Activated T-cell treated with anti-CD3 and anti-CD28 coated beads, Interleukin-2, amount 50 U/mL, for 4 hours (primary cell): ENCODE measurements at regions not wholly inside any gene's neighbourhood (a gene's known extent, or its start where the extent isn't known, plus 50 kb on each side); places are given as distances from the start of the nearest gene placed in this dataset.

Experiments used
- ATAC-seq, 2 donors: fragments of 200-7000 bp; cut with Tn5 transposase; one replicate each; pipeline ENCODE4 v1.10.0; 2021
- DNase-seq: peaks from one replicate; pipeline ENCODE4 v3.0.0-alpha.2; 2020
- H3K27me3 Mint-ChIP-seq: one replicate; pipeline ENCODE4 v1.8.0; 2021; ENCODE audit warnings: low read depth, mixed read lengths
- H3K36me3 Mint-ChIP-seq: one replicate; pipeline ENCODE4 v1.8.0; 2022; ENCODE audit warnings: mixed read lengths; ENCODE audit not compliant: insufficient read depth
- H3K4me1 Mint-ChIP-seq: one replicate; pipeline ENCODE4 v1.8.0; 2021; ENCODE audit warnings: low read depth, mixed read lengths
- H3K4me3 Mint-ChIP-seq: one replicate; pipeline ENCODE4 v1.8.0; 2021; ENCODE audit warnings: mild to moderate bottlenecking, moderate library complexity, mixed read lengths
- H3K9me3 Mint-ChIP-seq: one replicate; pipeline ENCODE4 v1.8.0; 2021; ENCODE audit warnings: mixed read lengths

DNA sequence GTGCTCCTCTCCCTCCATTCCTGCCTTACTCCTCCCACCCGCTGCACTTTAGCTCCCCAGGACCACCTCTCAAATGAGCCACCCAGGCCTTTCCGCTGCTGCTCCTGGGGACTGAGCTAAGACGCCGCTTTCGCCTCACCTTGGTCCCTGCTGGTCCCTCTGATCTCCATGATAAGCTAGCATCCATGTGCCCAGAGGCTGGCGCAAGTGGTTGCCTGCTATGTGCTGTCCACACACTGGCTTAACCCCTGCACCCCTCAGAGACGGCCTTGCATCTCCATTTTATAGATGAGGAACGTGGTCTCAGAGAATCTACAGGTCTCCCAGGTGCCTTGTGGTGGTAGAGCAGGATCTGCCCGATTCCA lies 160.1 kb upstream of the PMEPA1 start:
- H3K4me1 Mint-ChIP-seq: peaks cover 12% of the 10 kb centered on the region
- H3K36me3 Mint-ChIP-seq: no peaks in the 10 kb centered on the region
- H3K4me3 Mint-ChIP-seq: no peak overlapping the region
- H3K27me3 Mint-ChIP-seq: peaks cover 30% of the 10 kb centered on the region
- no peak for DNase-seq
- H3K9me3 Mint-ChIP-seq: no peaks in the 10 kb centered on the region
- no peak for ATAC-seq

DNA sequence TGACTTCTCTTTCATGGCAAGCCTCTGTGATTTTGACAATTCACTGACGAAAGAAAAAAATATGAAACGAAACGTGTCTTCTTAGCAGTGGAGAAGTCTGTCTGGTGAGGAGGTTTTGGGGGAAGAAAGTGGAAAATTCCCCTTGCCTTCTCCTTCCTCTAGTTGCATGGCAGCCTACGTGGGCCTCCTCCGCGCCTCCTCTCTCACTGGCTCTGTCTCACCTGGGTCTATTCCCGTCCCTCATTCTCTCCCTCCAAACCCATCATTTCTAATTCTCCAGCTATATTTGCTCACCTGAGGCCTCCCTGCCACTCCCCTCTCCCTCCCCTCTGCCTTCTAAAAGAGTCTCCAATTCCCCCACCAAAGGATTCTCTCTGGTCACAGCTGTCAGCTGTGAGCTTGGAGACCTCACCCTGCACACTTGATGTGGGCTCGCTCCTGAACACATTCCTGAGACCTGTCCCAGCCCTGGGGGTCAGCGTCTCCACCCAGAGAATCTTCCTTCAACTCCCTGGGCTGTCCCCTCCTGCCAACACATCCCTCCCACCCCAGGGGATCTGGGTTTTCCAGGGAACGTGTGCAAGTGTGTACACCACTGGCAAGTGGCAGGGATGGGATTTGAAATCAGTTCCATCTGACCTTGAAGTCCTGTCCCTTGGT lies 159.6 kb upstream of the PMEPA1 start:
- H3K4me1 Mint-ChIP-seq: peaks cover 12% of the 10 kb centered on the region
- no peak overlapping the region for H3K4me3 Mint-ChIP-seq
- DNase-seq (no peak), ATAC-seq (no peak)
- no peaks in the 10 kb centered on the region for H3K36me3 Mint-ChIP-seq
- peaks cover 30% of the 10 kb centered on the region for H3K27me3 Mint-ChIP-seq
- no peaks in the 10 kb centered on the region for H3K9me3 Mint-ChIP-seq

DNA sequence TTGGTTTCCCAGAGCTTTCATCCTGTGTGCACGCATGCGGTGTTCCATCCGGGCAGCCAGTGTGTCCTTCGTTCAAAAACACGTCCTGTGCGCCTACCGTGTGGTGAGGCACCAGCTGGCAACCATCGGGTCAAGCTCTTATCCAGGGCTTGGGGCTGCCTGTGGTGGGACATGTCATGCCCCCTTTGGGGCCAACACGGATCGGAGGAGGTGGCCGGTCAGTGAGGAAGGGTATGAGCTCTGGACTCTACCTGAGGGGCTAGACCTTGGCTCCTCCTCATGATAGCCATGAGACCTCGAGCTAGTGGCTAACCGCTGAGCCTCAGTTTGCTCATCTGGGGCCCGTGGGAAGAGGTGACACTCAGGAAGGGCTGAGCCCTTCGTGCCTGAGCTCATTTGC lies 158.5 kb upstream of the PMEPA1 start:
- Mint-ChIP-seq H3K36me3 (no peaks in the 10 kb centered on the region), H3K9me3 (no peaks in the 10 kb centered on the region), H3K4me3 (no peak overlapping the region), H3K27me3 (peaks cover 30% of the 10 kb centered on the region), H3K4me1 (peaks cover 12% of the 10 kb centered on the region)
- no peak for ATAC-seq
- no peak for DNase-seq

DNA sequence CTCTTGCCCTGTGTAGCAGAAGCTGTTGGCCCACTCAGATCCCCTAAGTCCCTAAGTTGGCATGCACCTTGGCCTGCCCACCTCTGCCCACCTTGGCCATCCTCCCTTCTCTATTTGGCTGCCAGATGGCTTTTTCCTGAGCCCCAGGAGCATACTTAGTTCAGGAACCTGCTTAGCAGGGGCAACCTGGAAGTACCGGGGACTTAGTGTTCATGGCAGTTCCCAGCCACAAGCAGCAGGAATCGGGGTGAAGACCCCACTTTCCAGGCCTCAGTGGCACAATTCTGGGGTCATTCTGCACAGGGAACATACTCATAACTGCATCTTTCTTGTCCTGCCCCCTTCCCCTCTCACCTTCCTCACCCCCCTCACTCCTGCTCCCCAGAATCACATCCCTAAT lies 158.0 kb upstream of the PMEPA1 start:
- H3K4me1 Mint-ChIP-seq: peaks cover 12% of the 10 kb centered on the region
- H3K36me3 Mint-ChIP-seq: no peaks in the 10 kb centered on the region
- DNase-seq: no peak
- no peak for ATAC-seq
- H3K9me3 Mint-ChIP-seq: no peaks in the 10 kb centered on the region
- no peak overlapping the region for H3K4me3 Mint-ChIP-seq
- peaks cover 30% of the 10 kb centered on the region for H3K27me3 Mint-ChIP-seq

DNA sequence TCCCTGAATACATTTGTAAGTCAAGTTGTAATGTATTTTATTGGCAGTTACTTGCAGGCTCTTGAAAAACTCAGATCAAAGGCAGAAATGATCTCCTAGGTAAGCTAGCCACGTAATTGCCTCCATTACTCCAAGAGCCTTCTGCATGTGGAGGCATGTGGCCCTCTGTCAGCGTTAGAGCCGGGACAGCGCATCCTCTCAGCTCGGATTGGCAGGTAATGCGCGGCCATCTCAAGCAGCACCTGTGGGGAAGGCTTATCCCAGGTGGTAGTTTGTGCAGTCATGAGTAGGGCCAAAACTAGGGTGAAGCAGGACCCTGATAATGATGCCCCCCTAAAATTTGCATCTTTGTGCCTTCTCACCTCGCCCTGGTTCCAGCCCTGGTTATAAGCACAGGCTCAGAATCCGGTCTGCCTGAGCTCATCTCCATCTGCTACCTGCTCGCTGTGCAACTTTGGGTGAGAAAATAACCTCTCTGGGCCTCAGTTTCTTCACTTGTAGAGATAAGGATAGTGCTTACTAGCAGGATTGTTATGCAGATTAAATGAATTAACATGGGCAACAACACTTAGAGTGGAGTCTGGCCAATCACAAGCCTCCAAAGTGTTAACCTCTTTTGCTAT lies 157.5 kb upstream of the PMEPA1 start:
- peaks cover 12% of the 10 kb centered on the region for H3K4me1 Mint-ChIP-seq
- DNase-seq: no peak

DNA sequence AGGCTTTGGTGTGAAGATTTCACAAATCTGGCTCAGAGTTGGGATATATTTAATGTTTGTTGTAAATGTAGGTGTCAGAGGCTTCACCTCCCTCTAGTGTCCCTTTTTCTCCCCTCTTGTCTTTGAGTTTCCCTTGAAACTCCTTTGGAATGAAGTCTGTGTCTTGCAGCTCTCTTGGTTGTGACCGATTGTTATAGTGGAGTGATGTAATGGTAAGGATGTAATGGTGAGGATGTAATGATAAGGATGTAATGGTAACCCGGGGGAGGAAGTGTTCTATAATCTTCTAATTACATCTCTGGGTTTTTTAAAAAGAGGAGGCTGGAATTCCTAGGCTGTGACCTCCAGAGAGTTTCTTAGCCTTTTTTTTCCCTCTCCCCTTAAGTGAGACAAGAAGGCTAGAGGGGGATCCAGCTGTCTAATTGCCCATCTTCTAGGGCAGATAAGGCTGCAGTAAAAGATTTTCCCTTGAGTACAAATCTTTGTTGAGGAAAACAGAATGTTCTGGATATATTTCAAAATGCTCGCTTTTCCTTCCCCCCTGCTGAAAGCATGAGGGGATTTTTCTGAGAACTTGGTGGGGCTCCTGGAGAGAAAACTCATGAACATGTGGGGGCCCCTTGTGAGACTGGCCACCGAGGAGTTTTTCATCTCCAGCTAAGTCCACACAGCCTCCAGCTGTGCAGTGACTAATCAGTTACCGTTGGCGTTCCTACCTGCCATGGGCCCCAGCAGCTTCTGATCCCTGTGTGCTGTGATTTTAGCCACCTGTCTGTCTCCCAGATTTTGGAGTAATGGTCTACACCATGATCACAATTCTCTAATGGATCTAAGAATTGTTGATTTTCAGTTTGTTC lies 156.7 kb upstream of the PMEPA1 start:
- Mint-ChIP-seq H3K9me3 (no peaks in the 10 kb centered on the region), H3K4me3 (no peak overlapping the region), H3K36me3 (no peaks in the 10 kb centered on the region), H3K27me3 (peaks cover 30% of the 10 kb centered on the region), H3K4me1 (peaks cover 12% of the 10 kb centered on the region)
- DNase-seq: no peak
- ATAC-seq: no peak

More for the DNA sequence above, 157.5 kb upstream of the PMEPA1 start:
- Mint-ChIP-seq H3K36me3 (no peaks in the 10 kb centered on the region), H3K27me3 (peaks cover 30% of the 10 kb centered on the region), H3K9me3 (no peaks in the 10 kb centered on the region), H3K4me3 (no peak overlapping the region)
- no peak for ATAC-seq

DNA sequence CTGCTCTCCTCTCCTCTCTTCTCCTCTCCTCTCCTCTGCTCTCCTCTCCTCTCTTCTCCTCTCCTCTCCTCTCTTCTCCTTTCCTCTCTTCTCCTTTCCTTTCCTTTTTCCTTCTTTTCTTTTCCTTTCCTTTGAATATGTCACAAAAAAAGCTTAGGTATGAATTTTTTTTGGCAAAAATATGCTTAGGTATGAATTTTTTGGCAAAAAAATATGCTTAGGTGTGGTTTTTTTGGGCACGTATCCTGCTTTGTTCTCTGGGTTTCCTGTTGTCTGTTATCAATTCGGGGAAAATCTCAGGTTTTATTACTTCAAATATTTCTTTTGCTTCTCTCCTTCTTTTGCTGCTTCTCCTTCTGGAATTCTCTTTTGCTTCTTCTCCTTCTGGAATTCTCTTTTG lies 155.5 kb upstream of the PMEPA1 start:
- no peak for ATAC-seq
- Mint-ChIP-seq H3K36me3 (no peaks in the 10 kb centered on the region), H3K4me3 (no peak overlapping the region), H3K27me3 (peaks cover 25% of the 10 kb centered on the region), H3K9me3 (no peaks in the 10 kb centered on the region), H3K4me1 (peaks cover 12% of the 10 kb centered on the region)
- no peak for DNase-seq

DNA sequence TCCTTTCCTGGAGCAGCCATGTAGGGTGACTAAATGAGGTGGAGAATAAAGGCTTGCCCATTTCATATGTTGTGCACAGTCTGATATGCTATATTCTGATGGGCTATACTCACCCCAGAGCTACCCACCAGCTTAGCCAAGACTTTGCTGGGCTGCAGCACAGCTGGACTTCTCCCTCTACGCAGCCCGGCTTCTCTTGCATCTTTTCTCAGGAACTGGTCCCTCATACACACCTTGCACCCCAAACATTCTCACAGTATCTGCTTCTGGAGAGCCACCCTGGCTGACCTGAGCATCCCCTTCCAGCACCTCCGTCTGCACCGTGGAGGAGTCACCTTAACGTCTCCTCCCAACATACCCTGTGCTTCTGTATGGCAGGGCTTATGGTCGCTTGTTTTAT lies 150.8 kb upstream of the PMEPA1 start:
- H3K27me3 Mint-ChIP-seq: peaks cover 3% of the 10 kb centered on the region
- ATAC-seq: no peak

DNA sequence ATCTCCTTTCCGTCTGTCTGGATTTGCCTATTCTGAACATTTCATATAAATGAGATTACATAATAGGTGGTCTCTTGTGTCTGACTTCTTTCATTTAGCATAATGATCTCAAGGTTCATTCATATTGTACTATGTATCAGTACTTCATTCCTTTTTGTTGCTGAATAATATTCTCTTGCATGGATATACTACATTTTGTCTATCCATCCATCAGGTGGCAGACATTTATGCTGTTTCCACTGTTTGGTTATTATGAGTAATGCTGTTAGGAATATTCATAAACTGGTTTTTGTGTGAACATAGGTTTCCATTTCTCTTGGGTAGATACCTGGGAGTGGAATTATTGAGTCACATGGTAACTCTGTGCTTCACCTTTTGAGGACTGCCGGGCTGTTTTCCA lies 148.2 kb upstream of the PMEPA1 start:
- Mint-ChIP-seq H3K9me3 (no peaks in the 10 kb centered on the region), H3K27me3 (peaks cover 4% of the 10 kb centered on the region), H3K4me3 (no peak overlapping the region), H3K36me3 (no peaks in the 10 kb centered on the region), H3K4me1 (peaks cover 14% of the 10 kb centered on the region)
- ATAC-seq (no peak), DNase-seq (no peak)

More for the DNA sequence above, 150.8 kb upstream of the PMEPA1 start:
- no peak for DNase-seq
- Mint-ChIP-seq H3K36me3 (no peaks in the 10 kb centered on the region), H3K4me1 (peaks cover 16% of the 10 kb centered on the region), H3K4me3 (no peak overlapping the region), H3K9me3 (no peaks in the 10 kb centered on the region)

DNA sequence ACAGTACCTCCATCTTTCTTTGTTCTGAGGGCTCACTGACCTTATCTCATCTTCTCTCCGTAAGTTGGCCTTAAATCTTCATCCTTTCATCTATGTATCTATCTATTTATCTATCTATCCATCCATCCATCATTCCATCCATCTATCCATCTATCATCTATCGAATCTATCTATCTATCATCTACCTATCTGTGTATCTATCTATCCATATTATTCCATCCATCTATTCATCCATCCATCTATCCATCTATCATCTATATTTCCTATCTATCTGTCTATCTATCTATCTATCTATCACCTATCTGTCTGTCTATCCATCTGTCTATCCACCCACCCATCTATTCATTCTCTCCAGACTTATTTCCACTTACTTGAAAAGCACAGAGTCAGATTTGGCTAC lies 147.3 kb upstream of the PMEPA1 start:
- Mint-ChIP-seq H3K9me3 (no peaks in the 10 kb centered on the region), H3K4me1 (peaks cover 14% of the 10 kb centered on the region), H3K4me3 (no peak overlapping the region), H3K27me3 (peaks cover 4% of the 10 kb centered on the region), H3K36me3 (no peaks in the 10 kb centered on the region)
- DNase-seq: no peak
- no peak for ATAC-seq

DNA sequence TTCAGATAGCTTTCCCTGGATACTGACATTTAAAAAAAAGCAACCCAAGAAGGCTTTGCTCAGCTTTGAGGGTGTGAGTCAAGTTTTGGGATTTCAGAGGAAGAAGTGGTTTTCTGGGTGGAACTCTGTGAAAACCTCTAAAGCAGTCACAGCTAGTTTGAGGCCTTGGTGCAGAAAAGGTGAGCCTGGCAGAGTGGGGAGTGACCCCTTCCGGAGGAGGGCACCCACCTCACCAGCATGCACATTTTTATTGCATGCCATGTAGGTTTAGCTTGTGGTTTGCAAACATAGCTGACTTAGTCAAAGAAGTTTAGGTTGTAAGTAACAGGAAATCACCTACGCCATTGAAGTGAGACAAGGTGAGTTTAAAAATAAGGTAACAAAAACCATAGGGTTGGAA lies 146.8 kb upstream of the PMEPA1 start:
- H3K27me3 Mint-ChIP-seq: peaks cover 8% of the 10 kb centered on the region
- ATAC-seq: no peak
- DNase-seq: no peak
- no peaks in the 10 kb centered on the region for H3K9me3 Mint-ChIP-seq
- peaks cover 14% of the 10 kb centered on the region for H3K4me1 Mint-ChIP-seq
- no peak overlapping the region for H3K4me3 Mint-ChIP-seq
- no peaks in the 10 kb centered on the region for H3K36me3 Mint-ChIP-seq

DNA sequence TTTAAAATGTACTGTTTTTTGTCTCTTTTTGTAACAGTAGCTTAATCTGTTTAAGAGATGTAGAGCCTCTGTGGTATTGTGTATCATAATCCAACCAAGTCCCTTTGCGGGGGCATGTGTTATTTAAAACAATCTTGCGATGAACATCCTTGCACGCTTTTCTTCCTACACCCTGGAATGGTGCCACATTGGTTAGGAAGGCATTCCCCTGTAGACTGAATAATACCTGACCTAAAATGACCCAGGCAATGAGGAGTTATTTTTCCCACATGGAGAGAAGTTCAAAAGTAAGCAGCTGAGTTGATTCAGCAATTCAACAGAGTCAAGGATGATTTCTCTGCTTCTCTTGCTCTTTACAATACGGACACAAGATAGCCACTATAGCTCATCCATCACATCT lies 142.0 kb upstream of the PMEPA1 start:
- H3K9me3 Mint-ChIP-seq: no peaks in the 10 kb centered on the region
- ATAC-seq: no peak

DNA sequence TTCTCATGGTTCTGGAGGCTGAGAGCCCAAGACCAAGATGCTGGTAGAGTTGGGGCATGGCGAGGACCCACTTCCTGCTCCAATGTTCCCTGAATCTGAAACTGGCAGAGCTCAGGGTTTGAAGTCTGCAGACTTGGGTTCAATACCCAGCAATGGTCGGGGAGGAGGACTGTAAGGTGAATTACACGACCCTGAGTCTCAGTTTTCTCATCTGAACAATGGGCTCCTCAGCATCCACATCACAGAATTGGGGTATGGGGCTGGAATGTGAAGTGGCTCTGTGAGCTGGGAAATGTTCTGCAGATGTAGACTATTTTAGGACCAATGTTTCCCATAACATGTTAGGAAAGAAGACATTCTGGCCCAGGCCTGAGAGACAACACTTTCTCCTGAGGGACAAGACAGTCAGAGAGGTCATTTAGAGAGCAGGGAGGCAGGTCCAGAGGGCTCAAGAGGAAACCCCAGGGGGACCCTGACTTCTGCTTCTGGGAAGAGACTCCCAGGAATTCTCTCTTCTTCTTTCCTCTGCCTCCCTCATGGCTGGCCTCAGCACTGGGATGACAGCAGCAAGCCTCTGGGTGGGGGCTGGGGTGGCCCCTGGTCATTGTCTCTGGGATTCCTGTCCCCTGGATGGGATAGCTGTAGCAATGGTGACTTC lies 141.3 kb upstream of the PMEPA1 start:
- no peak for DNase-seq
- Mint-ChIP-seq H3K9me3 (no peaks in the 10 kb centered on the region), H3K4me1 (peaks cover 2% of the 10 kb centered on the region), H3K27me3 (peaks cover 10% of the 10 kb centered on the region), H3K4me3 (no peak overlapping the region), H3K36me3 (no peaks in the 10 kb centered on the region)
- no peak for ATAC-seq

More for the DNA sequence above, 142.0 kb upstream of the PMEPA1 start:
- Mint-ChIP-seq H3K4me1 (peaks cover 2% of the 10 kb centered on the region), H3K36me3 (no peaks in the 10 kb centered on the region), H3K4me3 (no peak overlapping the region), H3K27me3 (peaks cover 10% of the 10 kb centered on the region)
- no peak for DNase-seq

DNA sequence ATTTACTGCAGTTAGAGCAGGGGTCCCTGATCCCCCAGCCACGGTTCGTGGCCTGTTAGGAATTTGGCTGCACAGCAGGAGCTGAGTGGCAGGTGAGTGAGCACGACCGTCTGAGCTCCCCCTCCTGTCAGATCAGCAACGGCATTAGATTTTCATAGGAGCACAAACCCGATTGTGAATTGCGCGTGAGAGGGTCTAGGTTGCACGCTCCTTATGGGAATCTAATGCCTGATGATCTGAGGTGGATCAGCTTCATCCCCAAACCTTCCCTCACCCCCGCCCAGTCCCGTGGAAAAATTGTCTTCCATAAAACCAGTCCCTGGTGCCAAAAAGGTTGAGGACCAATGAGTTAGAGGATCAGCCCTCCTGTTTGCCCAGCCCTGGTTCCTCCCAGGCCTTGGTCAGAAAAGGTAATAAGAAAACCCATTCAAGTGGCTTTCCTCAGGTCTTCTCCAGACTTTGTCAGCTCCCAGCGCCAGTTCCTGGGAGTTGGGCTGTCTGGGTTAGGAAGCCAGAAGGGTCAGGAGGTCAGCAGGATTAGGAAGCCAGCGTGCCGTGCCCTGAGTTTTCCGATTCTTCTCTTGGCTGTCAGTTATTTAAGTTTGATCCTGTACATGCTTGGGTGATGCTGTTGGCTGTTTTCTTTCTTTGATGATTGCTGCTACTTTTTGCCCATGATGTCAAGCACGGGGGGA lies 139.9 kb upstream of the PMEPA1 start:
- DNase-seq: no peak
- Mint-ChIP-seq H3K9me3 (no peaks in the 10 kb centered on the region), H3K4me3 (no peak overlapping the region), H3K4me1 (no peaks in the 10 kb centered on the region), H3K27me3 (peaks cover 6% of the 10 kb centered on the region), H3K36me3 (no peaks in the 10 kb centered on the region)
- no peak for ATAC-seq
